Right lobe of liver (tissue), 6 donors: ENCODE measurements at regions not wholly inside any gene's neighbourhood (a gene's known extent, or its start where the extent isn't known, plus 50 kb on each side); places are given as distances from the start of the nearest gene placed in this dataset.

Experiments used
- ATAC-seq, 4 donors: fragments of 200-7000 bp; cut with Tn5 transposase; one replicate each; pipeline ENCODE4 v1.9.1; 2020; ENCODE audit warnings: mild to moderate bottlenecking in 4 of 4, moderate library complexity in 4 of 4
- DNase-seq, 3 donors: peaks; one replicate each; pipeline ENCODE4 v3.0.0-alpha.2; 2020
- H3K27ac ChIP-seq, 3 donors: fragments of 200-600 bp; one replicate each; pipeline ENCODE4 v1.8.0; 2022
- H3K27me3 ChIP-seq, 2 donors: fragments of 200-600 bp; one replicate each; pipeline ENCODE4 v1.8.0; 2022
- H3K36me3 ChIP-seq, 4 donors: fragments of 200-600 bp; sonication (generic) in 1 of 4; one replicate each; pipeline versions ENCODE4 v1.5.1 to v1.8.0; 2017 to 2022; ENCODE audit warnings: control low read depth in 1 of 4
- H3K4me1 ChIP-seq, 4 donors: fragments of 200-600 bp; sonication (generic) in 1 of 4; one replicate each; pipeline versions ENCODE4 v1.5.1 to v1.8.0; 2017 to 2022; ENCODE audit warnings: control low read depth in 1 of 4
- H3K4me3 ChIP-seq, 3 donors: fragments of 200-600 bp; one replicate each; pipeline ENCODE4 v1.8.0; 2022
- H3K9me3 ChIP-seq, 4 donors: fragments of 200-600 bp; sonication (generic) in 1 of 4; one replicate each; pipeline versions ENCODE4 v1.5.1 to v1.8.0; 2017 to 2022; ENCODE audit warnings: control low read depth in 1 of 4
- CTCF ChIP-seq, 4 donors: fragments of 200-600 bp in 3 of 4; fragments of 450-650 bp in 1 of 4; IDR thresholded peaks; one replicate each; pipeline versions ENCODE4 v1.5.1 to v1.8.0; 2016 to 2022; ENCODE audit warnings: antibody characterized with exemption in 4 of 4, mild to moderate bottlenecking in 2 of 4
- POLR2A ChIP-seq: fragments of 450-650 bp; IDR thresholded peaks from one replicate; pipeline ENCODE4 v1.6.1; 2017; ENCODE audit warnings: antibody characterized with exemption, mild to moderate bottlenecking
- WGBS: methylation state at CpG from one replicate; pipeline ENCODE4 v1.1.6; 2018; ENCODE audit warnings: low coverage, low lambda C conversion rate; ENCODE audit not compliant: insufficient coverage; ENCODE audit errors: missing lambda C conversion rate; 5-methylcytosine and 5-hydroxymethylcytosine counted together
- intact Hi-C, 2 donors: fragments of 100-400 bp; cut with DNase I; formaldehyde crosslinking; loops; one replicate each; pipeline versions ENCODE4 v1.11.2 to v1.14.1; 2022
- donor health status: DM: no; HTN: yes; CAD: no.
- donor health status: DM: no; HTN: no; CAD: no.
- donor health status: DM: no; HTN: no; CAD: no.
- donor health status: DM: no; HTN: yes; CAD: no.
- donor health status: DM: no; HTN: yes; CAD: no.

GRCh38 chr11:38562562-38562961 is 1964.5 kb upstream of the RAG2 start:
- intact Hi-C loops: no loop called here
- no peak for TF ChIP-seq POLR2A
- TF ChIP-seq CTCF (IDR thresholded peaks at IDR 0.05): no peak
- Histone ChIP-seq H3K27me3 (no peaks in the 10 kb centered on the region), H3K36me3 (no peaks in the 10 kb centered on the region), H3K9me3 (no peaks in the 10 kb centered on the region), H3K4me1 (no peaks in the 10 kb centered on the region), H3K4me3 (no peak overlapping the region), H3K27ac (no peak overlapping the region)
- DNase-seq (no peak), ATAC-seq (no peak)
- WGBS: 18% methylated on average over 3 of the region's 3 CpGs

- no peak for TF ChIP-seq POLR2A
- no peak for TF ChIP-seq CTCF (IDR thresholded peaks at IDR 0.05)
- Histone ChIP-seq H3K27ac (no peak overlapping the region), H3K4me3 (no peak overlapping the region), H3K9me3 (no peaks in the 10 kb centered on the region), H3K4me1 (no peaks in the 10 kb centered on the region), H3K27me3 (no peaks in the 10 kb centered on the region), H3K36me3 (no peaks in the 10 kb centered on the region)
- 60% methylated on average over 2 of the region's 2 CpGs for WGBS
- intact Hi-C loops: no loop called here
- no peak for ATAC-seq
- DNase-seq: no peak
Measured at GRCh38 chr11:38553148-38553547, 1955.1 kb upstream of the RAG2 start.

- no peaks in the 10 kb centered on the region for H3K9me3 ChIP-seq
- whole genome bisulfite sequencing: 18% methylated on average over 1 of the region's 1 CpG
- H3K4me1 ChIP-seq: no peaks in the 10 kb centered on the region
- H3K27ac ChIP-seq: no peak overlapping the region
- TF ChIP-seq POLR2A (no peak), CTCF (IDR thresholded peaks at IDR 0.05) (no peak)
- no peak for DNase-seq
- intact Hi-C loops: no loop called here
- H3K4me3 ChIP-seq: no peak overlapping the region
- ATAC-seq: no peak
- H3K36me3 ChIP-seq: no peaks in the 10 kb centered on the region
- no peaks in the 10 kb centered on the region for H3K27me3 ChIP-seq
Measured at GRCh38 chr11:38547462-38547861, 1949.4 kb upstream of the RAG2 start.

DNA sequence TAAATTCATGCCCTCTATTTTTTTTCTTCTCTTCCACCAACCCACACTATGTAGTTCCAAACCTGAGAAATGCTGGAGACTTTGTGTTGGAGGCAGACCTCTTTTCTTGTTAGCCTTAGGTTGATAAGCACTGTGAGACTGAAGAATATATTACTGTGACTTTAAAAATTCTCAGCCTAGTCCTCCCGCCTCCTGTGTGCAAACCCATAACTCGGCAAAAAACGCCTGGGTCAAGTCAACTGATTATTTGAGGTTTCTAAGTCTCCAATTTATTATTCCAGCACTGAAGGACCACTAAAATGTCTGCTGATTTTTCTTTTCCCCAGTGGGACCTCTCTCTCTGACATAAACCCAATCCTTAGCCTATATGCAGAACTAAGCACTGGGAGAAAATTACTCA is 1946.0 kb upstream of the RAG2 start:
- no peaks in the 10 kb centered on the region for H3K27me3 ChIP-seq
- WGBS: 77% methylated on average over 3 of the region's 3 CpGs
- no peak for ATAC-seq
- DNase-seq: no peak
- no peak overlapping the region for H3K27ac ChIP-seq
- H3K36me3 ChIP-seq: no peaks in the 10 kb centered on the region
- H3K9me3 ChIP-seq: no peaks in the 10 kb centered on the region
- no peak for TF ChIP-seq POLR2A
- TF ChIP-seq CTCF (IDR thresholded peaks at IDR 0.05): no peak
- H3K4me1 ChIP-seq: no peaks in the 10 kb centered on the region
- no peak overlapping the region for H3K4me3 ChIP-seq
- intact Hi-C loops: no loop called here

GRCh38 chr11:38543311-38543710 is 1945.3 kb upstream of the RAG2 start:
- Histone ChIP-seq H3K27ac (no peak overlapping the region), H3K27me3 (no peaks in the 10 kb centered on the region), H3K4me3 (no peak overlapping the region), H3K4me1 (no peaks in the 10 kb centered on the region), H3K9me3 (no peaks in the 10 kb centered on the region), H3K36me3 (no peaks in the 10 kb centered on the region)
- ATAC-seq (no peak), DNase-seq (no peak)
- TF ChIP-seq CTCF (IDR thresholded peaks at IDR 0.05) (no peak), POLR2A (no peak)
- intact Hi-C loops: no loop called here
- WGBS: 69% methylated on average over 1 of the region's 1 CpG
